ENCODE measurements at regions not wholly inside any gene's neighbourhood (a gene's known extent, or its start where the extent isn't known, plus 50 kb on each side); places are given as distances from the start of the nearest gene placed in this dataset.
"Not testable (repeated sequence)": the region's sequence is repeated elsewhere in the genome, so short reads cannot be mapped to it uniquely, and the experiment has no call there.

GRCh38 chr13:82045316-82045715 is 1704.4 kb upstream of the SPRY2 start:
- WGBS (ENCODE audit: insufficient coverage) = 97% methylated on average over 7 of the region's 23 CpGs
- DNase-seq; POLR2A ChIA-PET; H3K4me1 ChIP-seq (ENCODE audit: control extremely low read depth in 1 of 4, control insufficient read depth in 4 of 4, insufficient read depth in 4 of 4, low read length in 3 of 4); H3K27me3 ChIP-seq (replicated peaks in 2 of 5; ENCODE audit: control insufficient read depth in 4 of 5, insufficient read depth in 5 of 5, low read length in 4 of 5); H3K36me3 ChIP-seq (ENCODE audit: control insufficient read depth in 4 of 4, insufficient read depth in 4 of 4, low read length in 3 of 4); H3K27ac ChIP-seq (ENCODE audit: insufficient read depth in 1 of 2, low read depth in 1 of 2, low read length in 2 of 2, poor library complexity in 1 of 2, severe bottlenecking in 2 of 2); CTCF ChIA-PET; H3K9me3 ChIP-seq (ENCODE audit: control extremely low read depth in 1 of 5, control insufficient read depth in 4 of 5, insufficient read depth in 2 of 5, low read depth in 1 of 5, low read length in 4 of 5); H3K4me3 ChIP-seq (ENCODE audit: control insufficient read depth in 1 of 7, extremely low read depth in 1 of 7, insufficient read depth in 4 of 7, low read depth in 2 of 7, low read length in 6 of 7): not testable (repeated sequence)

GRCh38 chr13:82036602-82037001 is 1695.7 kb upstream of the SPRY2 start:
- Histone ChIP-seq H3K9me3 (ENCODE audit: control extremely low read depth in 1 of 5, control insufficient read depth in 4 of 5, insufficient read depth in 2 of 5, low read depth in 1 of 5, low read length in 4 of 5) (peaks cover 0 to 2% (median 0%) of the 10 kb centered on the region in 5 experiments), H3K4me3 (ENCODE audit: control insufficient read depth in 1 of 7, extremely low read depth in 1 of 7, insufficient read depth in 4 of 7, low read depth in 2 of 7, low read length in 6 of 7) (no peak overlapping the region), H3K4me1 (ENCODE audit: control extremely low read depth in 1 of 4, control insufficient read depth in 4 of 4, insufficient read depth in 4 of 4, low read length in 3 of 4) (no peaks in the 10 kb centered on the region), H3K27ac (ENCODE audit: insufficient read depth in 1 of 2, low read depth in 1 of 2, low read length in 2 of 2, poor library complexity in 1 of 2, severe bottlenecking in 2 of 2) (no peak overlapping the region), H3K36me3 (ENCODE audit: control insufficient read depth in 4 of 4, insufficient read depth in 4 of 4, low read length in 3 of 4) (no peaks in the 10 kb centered on the region), H3K27me3 (replicated peaks in 2 of 5; ENCODE audit: control insufficient read depth in 4 of 5, insufficient read depth in 5 of 5, low read length in 4 of 5) (no peaks in the 10 kb centered on the region)
- WGBS (ENCODE audit: insufficient coverage) = no CpG with 5 or more reads among the region's 1 CpG
- ChIA-PET POLR2A (no interaction called here), CTCF (no interaction called here)
- no peak for DNase-seq

GRCh38 chr13:82011355-82011754 is 1670.4 kb upstream of the SPRY2 start:
- Histone ChIP-seq H3K27ac (ENCODE audit: insufficient read depth in 1 of 2, low read depth in 1 of 2, low read length in 2 of 2, poor library complexity in 1 of 2, severe bottlenecking in 2 of 2) (no peak overlapping the region), H3K36me3 (ENCODE audit: control insufficient read depth in 4 of 4, insufficient read depth in 4 of 4, low read length in 3 of 4) (no peaks in the 10 kb centered on the region), H3K27me3 (replicated peaks in 2 of 5; ENCODE audit: control insufficient read depth in 4 of 5, insufficient read depth in 5 of 5, low read length in 4 of 5) (no peaks in the 10 kb centered on the region), H3K9me3 (ENCODE audit: control extremely low read depth in 1 of 5, control insufficient read depth in 4 of 5, insufficient read depth in 2 of 5, low read depth in 1 of 5, low read length in 4 of 5) (no peaks in the 10 kb centered on the region), H3K4me1 (ENCODE audit: control extremely low read depth in 1 of 4, control insufficient read depth in 4 of 4, insufficient read depth in 4 of 4, low read length in 3 of 4) (no peaks in the 10 kb centered on the region), H3K4me3 (ENCODE audit: control insufficient read depth in 1 of 7, extremely low read depth in 1 of 7, insufficient read depth in 4 of 7, low read depth in 2 of 7, low read length in 6 of 7) (no peak overlapping the region)
- ChIA-PET POLR2A (no interaction called here), CTCF (no interaction called here)
- WGBS (ENCODE audit: insufficient coverage) = no CpG with 5 or more reads among the region's 1 CpG
- no peak for DNase-seq

- Histone ChIP-seq H3K27me3 (replicated peaks in 2 of 5; ENCODE audit: control insufficient read depth in 4 of 5, insufficient read depth in 5 of 5, low read length in 4 of 5) (no peaks in the 10 kb centered on the region), H3K9me3 (ENCODE audit: control extremely low read depth in 1 of 5, control insufficient read depth in 4 of 5, insufficient read depth in 2 of 5, low read depth in 1 of 5, low read length in 4 of 5) (no peaks in the 10 kb centered on the region), H3K27ac (ENCODE audit: insufficient read depth in 1 of 2, low read depth in 1 of 2, low read length in 2 of 2, poor library complexity in 1 of 2, severe bottlenecking in 2 of 2) (no peak overlapping the region), H3K4me1 (ENCODE audit: control extremely low read depth in 1 of 4, control insufficient read depth in 4 of 4, insufficient read depth in 4 of 4, low read length in 3 of 4) (no peaks in the 10 kb centered on the region), H3K36me3 (ENCODE audit: control insufficient read depth in 4 of 4, insufficient read depth in 4 of 4, low read length in 3 of 4) (no peaks in the 10 kb centered on the region), H3K4me3 (ENCODE audit: control insufficient read depth in 1 of 7, extremely low read depth in 1 of 7, insufficient read depth in 4 of 7, low read depth in 2 of 7, low read length in 6 of 7) (no peak overlapping the region)
- ChIA-PET POLR2A (no interaction called here), CTCF (no interaction called here)
- WGBS (ENCODE audit: insufficient coverage) = 88% methylated on average over 1 of the region's 2 CpGs
- DNase-seq = no peak
Observed at GRCh38 chr13:82010780-82011179, 1669.9 kb upstream of the SPRY2 start.

GRCh38 chr13:82002710-82003109 is 1661.8 kb upstream of the SPRY2 start:
- no peak overlapping the region for H3K27ac ChIP-seq (ENCODE audit: insufficient read depth in 1 of 2, low read depth in 1 of 2, low read length in 2 of 2, poor library complexity in 1 of 2, severe bottlenecking in 2 of 2)
- POLR2A ChIA-PET = no interaction called here
- CTCF ChIA-PET = no interaction called here

GRCh38 chr13:81995316-81995715 is 1654.4 kb upstream of the SPRY2 start:
- CTCF ChIA-PET = no interaction called here
- H3K9me3 ChIP-seq (ENCODE audit: control extremely low read depth in 1 of 5, control insufficient read depth in 4 of 5, insufficient read depth in 2 of 5, low read depth in 1 of 5, low read length in 4 of 5) = no peaks in the 10 kb centered on the region
- no peaks in the 10 kb centered on the region for H3K4me1 ChIP-seq (ENCODE audit: control extremely low read depth in 1 of 4, control insufficient read depth in 4 of 4, insufficient read depth in 4 of 4, low read length in 3 of 4)
- H3K4me3 ChIP-seq (ENCODE audit: control insufficient read depth in 1 of 7, extremely low read depth in 1 of 7, insufficient read depth in 4 of 7, low read depth in 2 of 7, low read length in 6 of 7) = no peak overlapping the region
- no peaks in the 10 kb centered on the region for H3K36me3 ChIP-seq (ENCODE audit: control insufficient read depth in 4 of 4, insufficient read depth in 4 of 4, low read length in 3 of 4)
- 95% methylated on average over 3 of the region's 3 CpGs for WGBS (ENCODE audit: insufficient coverage)
- POLR2A ChIA-PET = no interaction called here
- H3K27ac ChIP-seq (ENCODE audit: insufficient read depth in 1 of 2, low read depth in 1 of 2, low read length in 2 of 2, poor library complexity in 1 of 2, severe bottlenecking in 2 of 2) = no peak overlapping the region
- no peaks in the 10 kb centered on the region for H3K27me3 ChIP-seq (replicated peaks in 2 of 5; ENCODE audit: control insufficient read depth in 4 of 5, insufficient read depth in 5 of 5, low read length in 4 of 5)
- DNase-seq = no peak

More at GRCh38 chr13:82002710-82003109, 1661.8 kb upstream of the SPRY2 start:
- no peaks in the 10 kb centered on the region for H3K9me3 ChIP-seq (ENCODE audit: control extremely low read depth in 1 of 5, control insufficient read depth in 4 of 5, insufficient read depth in 2 of 5, low read depth in 1 of 5, low read length in 4 of 5)
- H3K36me3 ChIP-seq (ENCODE audit: control insufficient read depth in 4 of 4, insufficient read depth in 4 of 4, low read length in 3 of 4) = no peaks in the 10 kb centered on the region
- H3K27me3 ChIP-seq (replicated peaks in 2 of 5; ENCODE audit: control insufficient read depth in 4 of 5, insufficient read depth in 5 of 5, low read length in 4 of 5) = no peaks in the 10 kb centered on the region
- DNase-seq = no peak
- H3K4me3 ChIP-seq (ENCODE audit: control insufficient read depth in 1 of 7, extremely low read depth in 1 of 7, insufficient read depth in 4 of 7, low read depth in 2 of 7, low read length in 6 of 7) = no peak overlapping the region
- no peaks in the 10 kb centered on the region for H3K4me1 ChIP-seq (ENCODE audit: control extremely low read depth in 1 of 4, control insufficient read depth in 4 of 4, insufficient read depth in 4 of 4, low read length in 3 of 4)
- no CpG with 5 or more reads among the region's 3 CpGs for WGBS (ENCODE audit: insufficient coverage)

- H3K4me3 ChIP-seq (ENCODE audit: control insufficient read depth in 1 of 7, extremely low read depth in 1 of 7, insufficient read depth in 4 of 7, low read depth in 2 of 7, low read length in 6 of 7) = no peak overlapping the region
- CTCF ChIA-PET = interaction anchor here (0.7 kb wide), 1 partner anchor 15 kb away, joined by 3 read pairs; no protein-coding TSS in a partner anchor
- no peak for DNase-seq
- POLR2A ChIA-PET = no interaction called here
- no peak overlapping the region for H3K27ac ChIP-seq (ENCODE audit: insufficient read depth in 1 of 2, low read depth in 1 of 2, low read length in 2 of 2, poor library complexity in 1 of 2, severe bottlenecking in 2 of 2)
- H3K36me3 ChIP-seq (ENCODE audit: control insufficient read depth in 4 of 4, insufficient read depth in 4 of 4, low read length in 3 of 4) = no peaks in the 10 kb centered on the region
- WGBS (ENCODE audit: insufficient coverage) = 98% methylated on average over 5 of the region's 6 CpGs
- H3K9me3 ChIP-seq (ENCODE audit: control extremely low read depth in 1 of 5, control insufficient read depth in 4 of 5, insufficient read depth in 2 of 5, low read depth in 1 of 5, low read length in 4 of 5) = no peaks in the 10 kb centered on the region
- H3K4me1 ChIP-seq (ENCODE audit: control extremely low read depth in 1 of 4, control insufficient read depth in 4 of 4, insufficient read depth in 4 of 4, low read length in 3 of 4) = no peaks in the 10 kb centered on the region
- no peaks in the 10 kb centered on the region for H3K27me3 ChIP-seq (replicated peaks in 2 of 5; ENCODE audit: control insufficient read depth in 4 of 5, insufficient read depth in 5 of 5, low read length in 4 of 5)
Observed at GRCh38 chr13:81990652-81991051, 1649.7 kb upstream of the SPRY2 start.

Data from common myeloid progenitor, CD34-positive (primary cell).